H9 (cell line): ENCODE measurements at regions not wholly inside any gene's neighbourhood (a gene's known extent, or its start where the extent isn't known, plus 50 kb on each side); places are given as distances from the start of the nearest gene placed in this dataset.
A peak's percentile ranks its signal among the peaks of the same experiment; 100 is the strongest.

ENCODE experiments used
- DNase-seq: peaks from one replicate; pipeline ENCODE4 v3.0.0-alpha.2; 2017
- H2AFZ ChIP-seq: one replicate; pipeline ENCODE4 v1.6.1; 2013; ENCODE audit warnings: mild to moderate bottlenecking, low read length, control low read depth, moderate library complexity
- H2AK5ac ChIP-seq: 2 replicates; pipeline ENCODE4 v1.6.1; 2013; ENCODE audit warnings: low read length, control low read depth, mixed read lengths; ENCODE audit not compliant: insufficient read length
- H2BK120ac ChIP-seq: one replicate; pipeline ENCODE4 v1.6.1; 2013; ENCODE audit warnings: low read depth, mild to moderate bottlenecking, low read length, control low read depth, inconsistent platforms; ENCODE audit not compliant: poor library complexity, severe bottlenecking
- H2BK12ac ChIP-seq: 2 replicates; pipeline ENCODE4 v1.6.1; 2013; ENCODE audit warnings: low read length, control low read depth, mixed read lengths, low read depth; ENCODE audit not compliant: insufficient read length
- H2BK15ac ChIP-seq: 2 replicates; pipeline ENCODE4 v1.6.1; 2013; ENCODE audit warnings: low read depth, low read length, control low read depth
- H2BK20ac ChIP-seq: one replicate; pipeline ENCODE4 v1.6.1; 2013; ENCODE audit warnings: low read depth, mild to moderate bottlenecking, low read length, control low read depth, inconsistent platforms; ENCODE audit not compliant: poor library complexity, severe bottlenecking
- H2BK5ac ChIP-seq: 2 replicates; pipeline ENCODE4 v1.6.1; 2013; ENCODE audit warnings: low read length, control low read depth, mixed read lengths; ENCODE audit not compliant: insufficient read length
- H3K14ac ChIP-seq: 2 replicates; pipeline ENCODE4 v1.6.1; 2013; ENCODE audit warnings: low read length, control low read depth; ENCODE audit not compliant: insufficient read depth
- H3K18ac ChIP-seq: 2 replicates; pipeline ENCODE4 v1.6.1; 2013; ENCODE audit warnings: low read depth, mild to moderate bottlenecking, mixed read lengths, low read length, control low read depth; ENCODE audit not compliant: insufficient read length
- H3K23ac ChIP-seq: 2 replicates; pipeline ENCODE4 v1.6.1; 2013; ENCODE audit warnings: low read length, control low read depth, mixed read lengths, low read depth; ENCODE audit not compliant: insufficient read length
- H3K23me2 ChIP-seq: 2 replicates; pipeline ENCODE4 v1.6.1; 2013; ENCODE audit warnings: low read depth, mild to moderate bottlenecking, mixed read lengths, low read length, control low read depth; ENCODE audit not compliant: insufficient read length, poor library complexity, severe bottlenecking
- H3K27ac ChIP-seq: 2 replicates; pipeline ENCODE4 v1.5.1; 2013; ENCODE audit warnings: low read length, control low read depth, mixed read lengths, low read depth; ENCODE audit not compliant: insufficient read length
- H3K27me3 ChIP-seq: 2 replicates; pipeline ENCODE4 v1.6.1; 2013; ENCODE audit warnings: low read length, control low read depth, inconsistent platforms; ENCODE audit not compliant: insufficient read depth
- H3K4ac ChIP-seq: 2 replicates; pipeline ENCODE4 v1.6.1; 2013; ENCODE audit warnings: low read depth, mild to moderate bottlenecking, control low read depth, inconsistent platforms, low read length, moderate library complexity
- H3K4me1 ChIP-seq: 2 replicates; pipeline ENCODE4 v1.6.1; 2013; ENCODE audit warnings: low read length, control low read depth, inconsistent platforms; ENCODE audit not compliant: insufficient read depth
- H3K4me2 ChIP-seq: 2 replicates; pipeline ENCODE4 v1.6.1; 2013; ENCODE audit warnings: low read length, control low read depth, mixed read lengths; ENCODE audit not compliant: insufficient read length, insufficient read depth
- H3K56ac ChIP-seq: 2 replicates; pipeline ENCODE4 v1.6.1; 2013; ENCODE audit warnings: low read depth, mild to moderate bottlenecking, mixed read lengths, low read length, control low read depth; ENCODE audit not compliant: insufficient read length
- H3K79me1 ChIP-seq: 2 replicates; pipeline ENCODE4 v1.6.1; 2013; ENCODE audit warnings: low read depth, mild to moderate bottlenecking, moderate library complexity, low read length, control low read depth, inconsistent platforms; ENCODE audit not compliant: insufficient read depth, poor library complexity, severe bottlenecking
- H3K79me2 ChIP-seq: 2 replicates; pipeline ENCODE4 v1.6.1; 2013; ENCODE audit warnings: low read length, control low read depth, inconsistent platforms; ENCODE audit not compliant: insufficient read depth
- H3K9ac ChIP-seq: 2 replicates; pipeline ENCODE4 v1.6.1; 2013; ENCODE audit warnings: low read length, control low read depth, mixed read lengths; ENCODE audit not compliant: insufficient read length; ENCODE audit errors: extremely low read depth
- H3K9me3 ChIP-seq: one replicate; pipeline ENCODE4 v1.6.1; 2013; ENCODE audit warnings: low read depth, low read length, inconsistent platforms; ENCODE audit not compliant: control insufficient read depth
- H3T11ph ChIP-seq: one replicate; pipeline ENCODE4 v1.6.1; 2013; ENCODE audit warnings: mild to moderate bottlenecking, low read length, control low read depth, inconsistent platforms
- H4K20me1 ChIP-seq: one replicate; pipeline ENCODE4 v1.6.1; 2013; ENCODE audit not compliant: control insufficient read depth, insufficient read length, insufficient read depth
- H4K5ac ChIP-seq: 2 replicates; pipeline ENCODE4 v1.6.1; 2013; ENCODE audit warnings: low read depth, mild to moderate bottlenecking, mixed read lengths, low read length, control low read depth; ENCODE audit not compliant: insufficient read length
- H4K8ac ChIP-seq: replicated peaks from 2 replicates; pipeline ENCODE4 v1.6.1; 2013; ENCODE audit warnings: low read length, control low read depth, mixed read lengths, low read depth; ENCODE audit not compliant: insufficient read length
- H4K91ac ChIP-seq: 2 replicates; pipeline ENCODE4 v1.6.1; 2013; ENCODE audit warnings: low read depth, mild to moderate bottlenecking, moderate library complexity, mixed read lengths, low read length, control low read depth; ENCODE audit not compliant: insufficient read length
- H3K27ac Mint-ChIP-seq, 3 experiments: 2 replicates in 2 of 3; 3 replicates in 1 of 3; pipeline ENCODE4 v1.8.0; 2020 to 2021; ENCODE audit warnings: mixed read lengths in 3 of 3, mild to moderate bottlenecking in 1 of 3, moderate library complexity in 1 of 3
- H3K27me3 Mint-ChIP-seq: 2 replicates; pipeline ENCODE4 v1.8.0; 2021; ENCODE audit warnings: low read depth, mild to moderate bottlenecking, moderate library complexity, mixed read lengths
- H3K36me3 Mint-ChIP-seq, 3 experiments: 2 replicates in 2 of 3; 3 replicates in 1 of 3; pipeline ENCODE4 v1.8.0; 2020 to 2021; ENCODE audit warnings: low read depth in 3 of 3, mixed read lengths in 3 of 3; ENCODE audit not compliant: insufficient read depth in 1 of 3
- H3K4me1 Mint-ChIP-seq, 2 experiments: 2 replicates each; pipeline ENCODE4 v1.8.0; 2020; ENCODE audit warnings: mixed read lengths in 2 of 2
- H3K4me3 Mint-ChIP-seq, 2 experiments: 2 replicates in 1 of 2; 3 replicates in 1 of 2; pipeline ENCODE4 v1.8.0; 2020 to 2021; ENCODE audit warnings: mild to moderate bottlenecking in 2 of 2, mixed read lengths in 2 of 2, moderate library complexity in 1 of 2
- H3K9me3 Mint-ChIP-seq, 2 experiments: 2 replicates in 1 of 2; 3 replicates in 1 of 2; pipeline ENCODE4 v1.8.0; 2020; ENCODE audit warnings: mild to moderate bottlenecking in 2 of 2, mixed read lengths in 2 of 2, moderate library complexity in 1 of 2
- CTCF ChIP-seq: fragments of 200-600 bp; sonication (generic); conservative IDR thresholded peaks from 3 replicates; pipeline ENCODE4 v1.8.0; 2021; ENCODE audit warnings: antibody characterized with exemption, mild to moderate bottlenecking
- WGBS: extraction: QIAGEN DNeasy Blood & Tissue Kit; methylation state at CpG from one replicate; pipeline ENCODE4 v1.1.7; 2013; ENCODE audit warnings: missing lambda C conversion rate, low lambda C conversion rate, mixed read lengths; ENCODE audit not compliant: insufficient read length; ENCODE audit errors: extremely low coverage; 5-methylcytosine and 5-hydroxymethylcytosine counted together

GRCh38 chr5:44536650-44537260, 147.5 kb upstream of the FGF10 start:
- Mint-ChIP-seq H3K27me3 (no peaks in the 10 kb centered on the region), H3K9me3 (no peaks in the 10 kb centered on the region), H3K36me3 (no peaks in the 10 kb centered on the region), H3K4me3 (no peak overlapping the region), H3K4me1 (no peaks in the 10 kb centered on the region), H3K27ac (no peak overlapping the region)
- no peak overlapping the region for H4K91ac ChIP-seq
- no peaks in the 10 kb centered on the region for H3K27me3 ChIP-seq
- H3K14ac ChIP-seq, result no peak overlapping the region
- DNase-seq, result peak; percentile 39
- no peak overlapping the region for H3T11ph ChIP-seq
- no peak overlapping the region for H3K4ac ChIP-seq
- H3K27ac ChIP-seq, result no peak overlapping the region
- no peak overlapping the region for H2AFZ ChIP-seq
- H2BK120ac ChIP-seq, result no peak overlapping the region
- no peaks in the 10 kb centered on the region for H3K23me2 ChIP-seq
- no peaks in the 10 kb centered on the region for H3K9me3 ChIP-seq
- H3K79me1 ChIP-seq, result no peaks in the 10 kb centered on the region
- no peak overlapping the region for H2BK12ac ChIP-seq
- H4K20me1 ChIP-seq, result no peaks in the 10 kb centered on the region
- H2BK5ac ChIP-seq, result no peak overlapping the region
- no peak overlapping the region for H3K18ac ChIP-seq
- no peaks in the 10 kb centered on the region for H3K79me2 ChIP-seq
- no peak overlapping the region for H3K4me2 ChIP-seq
- H4K8ac ChIP-seq, result no peak overlapping the region
- H3K4me1 ChIP-seq, result no peaks in the 10 kb centered on the region
- H4K5ac ChIP-seq, result no peak overlapping the region
- no peak overlapping the region for H2BK20ac ChIP-seq
- H3K9ac ChIP-seq, result no peak overlapping the region
- H2BK15ac ChIP-seq, result no peak overlapping the region
- TF ChIP-seq CTCF, result peak; percentile 88
- no peak overlapping the region for H3K56ac ChIP-seq
- no peak overlapping the region for H2AK5ac ChIP-seq
- WGBS, result no CpG with 5 or more reads among the region's 3 CpGs
- no peak overlapping the region for H3K23ac ChIP-seq
